Hematopoietic multipotent progenitor cell treated with erythropoietin and hydrocortisone succinate and interleukin-3 and kit ligand, for 6 days (in vitro differentiated cells): ENCODE measurements at regions not wholly inside any gene's neighbourhood (a gene's known extent, or its start where the extent isn't known, plus 50 kb on each side); places are given as distances from the start of the nearest gene placed in this dataset.

Experiments
- DNase-seq: peaks from one replicate; pipeline ENCODE4 v3.0.0-alpha.2; 2015

GRCh38 chr13:22200440-22200839, 529.6 kb downstream of the FGF9 start:
- DNase-seq: no peak

DNA sequence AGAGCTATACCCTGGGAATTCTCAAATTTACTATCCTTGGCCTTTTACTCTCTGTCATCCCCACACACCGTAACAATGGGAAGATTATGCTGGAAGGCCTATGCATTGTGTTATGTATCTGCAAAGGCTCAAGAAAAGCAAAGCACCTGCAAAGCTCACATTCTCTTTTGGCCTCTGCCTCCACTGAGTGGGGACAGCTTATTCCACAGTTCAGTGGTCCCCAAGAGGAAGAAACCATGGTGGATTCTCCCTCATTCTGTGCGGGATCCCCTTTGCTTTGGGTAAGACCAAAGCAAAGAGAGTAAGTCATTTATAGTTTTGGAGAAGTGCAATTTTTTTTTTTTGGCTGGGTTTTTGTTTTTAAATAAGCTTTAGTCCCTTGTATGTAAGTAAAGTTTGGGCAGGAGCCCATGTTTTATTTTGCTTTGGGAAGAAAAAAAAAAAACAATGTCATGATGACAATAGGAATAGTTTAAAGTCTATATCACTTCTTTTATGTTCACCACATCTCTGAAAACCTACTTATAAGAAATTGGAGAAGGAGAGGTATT, 530.6 kb downstream of the FGF9 start:
- DNase-seq: no peak

DNA sequence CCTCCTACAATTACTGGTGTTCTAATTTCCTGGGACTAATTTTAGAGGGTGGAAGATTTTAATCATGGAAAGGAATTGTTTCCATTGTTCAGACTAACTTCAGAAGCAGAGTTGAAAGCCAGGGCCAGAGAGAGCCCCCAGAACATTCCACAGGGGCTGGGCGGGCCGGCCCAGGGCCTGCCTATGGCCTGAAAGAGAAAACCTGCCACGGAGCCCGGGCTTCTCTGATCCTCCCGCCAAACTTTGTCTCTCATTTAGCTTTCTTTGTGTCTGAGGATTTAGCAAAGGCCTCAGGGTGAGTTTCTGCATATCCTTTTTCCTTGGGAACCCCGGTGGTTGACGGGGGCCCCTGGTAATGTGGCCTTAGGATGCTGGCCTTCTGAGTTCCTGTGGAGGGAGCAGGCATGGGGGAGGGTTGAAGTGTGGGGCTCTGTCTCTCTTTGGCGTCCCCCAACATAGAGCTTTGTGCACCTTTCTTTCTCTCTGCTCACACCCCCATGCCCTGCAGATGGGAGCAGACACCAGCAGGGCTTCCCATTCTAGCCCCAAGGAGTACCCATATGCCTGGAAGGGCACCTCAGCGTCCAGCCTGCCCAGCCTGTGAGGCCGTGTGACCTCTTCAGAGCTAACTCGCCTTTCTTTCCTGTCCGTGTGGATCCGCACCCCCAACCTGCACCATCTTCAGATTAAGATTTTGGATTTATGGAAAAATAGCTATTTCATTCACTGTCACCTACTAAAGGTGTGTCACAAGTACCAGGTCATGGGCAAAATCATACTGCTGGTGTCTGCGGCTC, 539.5 kb downstream of the FGF9 start:
- DNase-seq: no peak

GRCh38 chr13:22211876-22212275, 541.0 kb downstream of the FGF9 start:
- DNase-seq: no peak

DNA sequence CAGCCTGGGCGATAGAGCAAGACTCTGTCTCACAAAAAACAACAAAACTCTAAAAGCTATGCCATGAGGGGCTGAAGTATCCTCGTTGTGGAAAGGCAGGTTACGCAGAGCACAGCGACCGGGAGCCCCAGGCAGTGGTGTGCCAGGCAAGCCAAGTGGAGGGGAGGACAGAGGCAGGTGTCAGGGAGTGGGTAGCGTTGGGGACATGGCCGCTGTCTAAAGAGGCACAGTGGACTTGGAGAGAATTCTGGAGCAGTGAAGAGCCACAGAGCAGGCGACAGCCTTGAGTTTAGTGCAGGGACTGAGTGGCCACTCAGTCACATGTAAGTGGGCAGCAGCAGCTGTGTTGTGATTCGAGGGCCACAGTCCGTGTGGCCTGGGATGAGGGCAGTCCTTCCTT, 541.7 kb downstream of the FGF9 start:
- no peak for DNase-seq

DNA sequence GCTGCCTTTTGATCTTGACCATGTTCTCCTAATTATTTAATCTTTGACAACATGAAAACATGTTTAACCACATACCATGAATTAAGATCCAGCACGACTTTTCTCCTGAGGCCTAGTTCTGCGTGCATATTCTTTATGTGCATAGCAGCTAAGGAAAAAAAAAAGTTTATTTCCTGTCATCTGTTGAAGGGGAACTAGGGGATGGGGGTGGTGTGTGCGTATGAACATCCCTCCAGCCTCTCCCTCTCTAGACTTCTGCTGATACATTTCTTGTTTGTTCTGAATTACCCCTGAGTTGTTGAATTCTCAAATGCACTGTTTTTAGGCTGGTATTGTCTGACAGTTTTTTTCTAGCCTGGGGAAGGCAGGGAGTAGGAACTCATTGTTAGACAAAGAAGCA, 543.3 kb downstream of the FGF9 start:
- DNase-seq: peak; percentile 15

GRCh38 chr13:22218797-22219196, 547.9 kb downstream of the FGF9 start:
- DNase-seq: no peak

DNA sequence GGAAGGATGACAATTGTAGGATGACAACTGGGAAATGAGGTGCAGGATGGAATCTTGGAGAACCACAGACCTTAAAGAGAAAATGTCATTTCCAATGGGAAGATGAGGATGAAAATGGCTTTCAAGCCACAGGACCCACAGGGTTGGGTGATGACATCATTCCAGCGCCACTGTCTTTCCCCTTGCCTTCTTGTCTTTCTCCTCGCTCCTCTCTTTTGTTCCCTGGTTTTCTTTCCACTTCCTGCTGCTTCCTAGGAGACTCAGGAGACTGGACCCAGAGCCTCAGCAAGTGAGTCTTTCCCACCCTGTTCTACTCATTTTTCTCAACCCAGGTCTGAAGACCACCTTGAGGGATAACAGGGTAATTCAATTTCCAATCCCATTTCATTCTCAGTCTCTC, 548.8 kb downstream of the FGF9 start:
- DNase-seq: no peak

DNA sequence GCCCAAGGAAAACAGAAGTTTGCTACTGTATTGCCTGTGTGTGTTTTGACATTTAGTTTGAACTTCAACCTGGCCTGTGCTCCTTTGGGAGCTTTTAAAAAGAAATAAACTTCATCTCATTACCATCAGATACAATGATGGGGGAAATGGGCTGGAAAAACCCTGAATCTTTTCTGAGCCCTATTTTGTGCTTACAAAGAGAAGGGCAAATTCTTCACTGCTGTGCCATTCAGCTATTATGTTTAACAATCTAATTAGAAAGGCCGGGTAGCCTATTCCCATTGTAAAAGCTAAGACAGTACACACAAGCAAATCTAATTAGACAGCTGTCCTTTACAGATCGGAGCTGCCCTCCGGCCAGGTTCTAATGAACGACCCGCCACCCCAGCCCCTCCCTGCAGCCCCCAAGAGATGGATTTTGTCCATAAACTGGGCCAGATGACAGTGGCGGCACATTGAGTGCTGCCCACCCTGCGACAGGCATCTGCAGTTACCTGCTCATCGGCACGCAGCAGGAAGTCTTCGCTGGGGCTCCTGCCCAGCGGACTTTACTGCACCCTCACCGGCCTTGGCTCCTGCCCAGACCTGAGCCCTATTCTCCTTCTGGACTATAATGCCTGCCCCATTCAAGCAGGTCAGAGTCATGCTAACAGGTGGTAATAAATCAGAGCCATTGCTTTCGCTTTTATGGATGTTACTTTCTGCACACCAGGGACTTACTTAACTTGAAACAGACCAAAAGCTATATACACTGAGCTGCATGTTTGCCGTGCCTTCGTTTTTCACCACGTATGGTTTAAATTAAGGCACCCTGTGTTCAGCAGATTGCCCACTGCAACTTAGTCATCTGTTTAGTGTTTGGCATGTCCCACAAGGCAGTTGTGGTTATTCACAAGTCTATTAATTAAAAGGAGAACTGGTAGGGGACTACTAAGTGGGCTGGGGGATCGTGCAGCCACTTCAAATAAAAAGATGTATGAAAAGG, 549.6 kb downstream of the FGF9 start:
- no peak for DNase-seq

- DNase-seq: no peak
Observed at GRCh38 chr13:22223411-22223810, 552.5 kb downstream of the FGF9 start.

DNA sequence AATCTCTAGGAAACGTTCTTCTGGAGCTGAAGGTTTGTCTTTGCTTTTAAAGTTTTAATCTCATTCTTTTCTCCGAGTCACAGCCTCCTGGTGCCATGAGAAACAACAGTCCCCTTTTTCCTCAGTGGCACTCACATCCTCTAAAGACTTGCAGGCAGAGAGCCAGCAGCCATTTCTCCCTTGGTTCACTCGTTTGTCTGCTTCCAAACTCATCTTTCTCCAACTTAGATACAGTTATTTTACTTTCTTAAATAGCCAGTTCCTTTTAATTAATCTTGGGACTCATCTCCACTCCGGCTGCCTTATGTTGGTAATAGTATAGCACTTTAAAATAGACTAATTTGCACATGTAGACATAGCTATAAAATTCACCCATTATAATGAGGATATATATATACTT, 555.2 kb downstream of the FGF9 start:
- DNase-seq: no peak

GRCh38 chr13:22227895-22228294, 557.0 kb downstream of the FGF9 start:
- no peak for DNase-seq

- DNase-seq: no peak
Observed at GRCh38 chr13:22229916-22230315, 559.0 kb downstream of the FGF9 start.

- no peak for DNase-seq
Observed at GRCh38 chr13:22232186-22232585, 561.3 kb downstream of the FGF9 start.

DNA sequence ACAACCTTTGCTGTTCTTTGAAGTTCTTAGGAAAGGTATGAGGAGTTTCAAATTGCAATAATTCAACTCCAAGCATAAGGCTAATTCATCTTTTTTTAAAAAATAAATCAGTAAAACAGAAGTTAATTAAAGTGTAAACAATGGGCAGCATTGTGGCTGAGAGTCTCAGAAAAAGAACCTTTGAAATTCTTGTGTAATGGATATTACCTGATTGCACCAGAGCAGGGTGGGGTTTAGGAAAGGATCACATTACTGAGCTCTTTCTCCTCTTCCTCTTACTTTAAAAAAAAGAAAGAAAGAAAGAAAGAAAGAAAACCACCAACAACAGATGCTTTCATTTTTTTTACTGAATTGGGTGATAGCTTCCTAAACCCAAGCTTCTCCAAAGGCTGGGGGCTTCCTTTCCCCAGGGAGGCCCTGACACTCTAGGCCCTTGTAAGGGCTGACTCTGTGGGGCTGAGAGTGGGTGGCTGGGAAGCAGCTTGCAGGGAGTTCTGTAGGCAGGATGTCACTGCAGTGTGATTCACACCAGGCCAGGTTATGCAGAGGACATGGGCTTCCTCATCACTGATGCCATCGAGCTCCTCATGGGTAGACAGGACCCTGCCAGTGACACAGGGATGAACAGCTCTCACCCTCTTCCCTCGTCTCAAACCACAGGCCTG, 564.5 kb downstream of the FGF9 start:
- DNase-seq: no peak

GRCh38 chr13:22235950-22236290, 565.0 kb downstream of the FGF9 start:
- no peak for DNase-seq

GRCh38 chr13:22238269-22238668, 567.4 kb downstream of the FGF9 start:
- no peak for DNase-seq

GRCh38 chr13:22240716-22241115, 569.8 kb downstream of the FGF9 start:
- no peak for DNase-seq

DNA sequence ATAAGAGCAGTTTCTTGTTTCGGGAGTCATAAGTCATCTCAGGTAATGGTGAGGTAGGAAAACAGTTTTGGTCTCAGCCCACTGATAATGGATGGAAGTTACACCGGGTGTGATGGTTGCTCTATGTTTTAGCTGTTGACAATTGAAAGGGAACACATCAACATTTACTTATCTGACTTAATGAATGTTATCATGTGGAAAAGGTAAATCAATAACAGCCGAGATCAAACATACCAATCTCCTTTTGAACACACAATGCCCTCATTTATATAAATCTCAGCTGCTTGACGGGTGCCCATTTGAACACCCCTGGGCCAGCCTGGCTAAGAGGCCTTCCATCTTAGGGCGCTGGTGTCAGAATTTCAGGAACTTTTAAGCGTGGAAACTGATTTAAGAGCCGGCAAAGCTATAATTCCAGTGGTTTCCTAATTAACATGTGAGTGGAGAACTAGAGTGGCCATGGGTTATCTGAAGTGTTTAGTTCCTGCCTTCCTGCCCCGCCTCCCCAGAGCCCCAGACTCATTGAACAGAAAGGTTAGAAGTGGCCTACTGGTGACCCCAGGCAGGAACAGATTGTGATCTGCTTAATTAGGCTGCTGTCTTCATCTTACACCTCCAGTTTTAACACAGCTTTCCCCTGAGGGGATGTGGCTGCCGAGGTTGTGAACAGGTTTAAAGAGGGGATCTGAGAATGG, 572.7 kb downstream of the FGF9 start:
- no peak for DNase-seq

GRCh38 chr13:22252281-22252830, 581.5 kb downstream of the FGF9 start:
- no peak for DNase-seq

- DNase-seq: no peak
Observed at GRCh38 chr13:22253107-22253506, 582.2 kb downstream of the FGF9 start.

- no peak for DNase-seq
Observed at GRCh38 chr13:22256111-22256639, 585.3 kb downstream of the FGF9 start.
